CD4-positive, alpha-beta memory T cell (primary cell): ENCODE measurements at regions not wholly inside any gene's neighbourhood (a gene's known extent, or its start where the extent isn't known, plus 50 kb on each side); places are given as distances from the start of the nearest gene placed in this dataset.

Source experiments
- CTCF ChIA-PET: fragments of 350-600 bp; sonication (Branson Sonifier 250); formaldehyde crosslinking; loops from one replicate; lab custom pipeline; 2021; ENCODE audit warnings: inconsistent platforms; ENCODE audit not compliant: partially characterized antibody; lab: Charles Lee
- POLR2A ChIA-PET: fragments of 350-600 bp; sonication (Branson Sonifier 250); formaldehyde crosslinking; loops from one replicate; lab custom pipeline; 2021; ENCODE audit not compliant: partially characterized antibody; lab: Charles Lee
- DNase-seq, 5 donors: peaks; one replicate each; pipeline versions ENCODE4 v3.0.0 to v3.0.0-alpha.2; 2020 to 2022; ENCODE audit warnings: mixed read lengths in 1 of 5
- H3K27ac ChIP-seq: one replicate; pipeline ENCODE4 v1.7.0; 2013; ENCODE audit warnings: low read depth, low read length
- H3K27me3 ChIP-seq: 2 replicates; pipeline ENCODE4 v1.7.0; 2013; ENCODE audit warnings: mild to moderate bottlenecking, low read length, moderate library complexity; ENCODE audit not compliant: insufficient read depth
- H3K36me3 ChIP-seq: 2 replicates; pipeline ENCODE4 v1.7.0; 2013; ENCODE audit warnings: mild to moderate bottlenecking, low read length, moderate library complexity; ENCODE audit not compliant: insufficient read depth
- H3K4me1 ChIP-seq: 2 replicates; pipeline ENCODE4 v1.7.0; 2013; ENCODE audit warnings: mild to moderate bottlenecking, low read length, moderate library complexity; ENCODE audit not compliant: insufficient read depth
- H3K4me3 ChIP-seq, 2 donors: one replicate each; pipeline ENCODE4 v1.7.0; 2013; ENCODE audit warnings: low read length in 2 of 2, mild to moderate bottlenecking in 1 of 2
- H3K9me3 ChIP-seq, 2 donors: one replicate each; pipeline ENCODE4 v1.7.0; 2013; ENCODE audit warnings: low read length in 2 of 2, control low read depth in 1 of 2; ENCODE audit not compliant: control insufficient read depth in 1 of 2
- H3K27ac Mint-ChIP-seq, 7 donors: one replicate each; pipeline ENCODE4 v1.8.0; 2020 to 2021; ENCODE audit warnings: mixed read lengths in 7 of 7, mild to moderate bottlenecking in 6 of 7, inconsistent platforms in 3 of 7, moderate library complexity in 3 of 7
- H3K27me3 Mint-ChIP-seq, 2 donors: one replicate each; pipeline ENCODE4 v1.8.0; 2020 to 2021; ENCODE audit warnings: mixed read lengths in 2 of 2
- H3K36me3 Mint-ChIP-seq, 2 donors: one replicate each; pipeline ENCODE4 v1.8.0; 2020 to 2021; ENCODE audit warnings: mixed read lengths in 2 of 2, inconsistent platforms in 1 of 2, mild to moderate bottlenecking in 1 of 2
- H3K4me1 Mint-ChIP-seq, 4 donors: one replicate each; pipeline ENCODE4 v1.8.0; 2020 to 2021; ENCODE audit warnings: mixed read lengths in 4 of 4, mild to moderate bottlenecking in 1 of 4
- H3K4me3 Mint-ChIP-seq, 8 donors: one replicate each; pipeline ENCODE4 v1.8.0; 2020 to 2021; ENCODE audit warnings: mixed read lengths in 8 of 8, mild to moderate bottlenecking in 7 of 8, moderate library complexity in 6 of 8, inconsistent platforms in 3 of 8
- H3K9me3 Mint-ChIP-seq, 8 donors: one replicate each; pipeline ENCODE4 v1.8.0; 2020 to 2021; ENCODE audit warnings: mixed read lengths in 8 of 8, mild to moderate bottlenecking in 5 of 8, inconsistent platforms in 3 of 8, moderate library complexity in 1 of 8
- intact Hi-C: fragments of 100-400 bp; cut with micrococcal nuclease; formaldehyde crosslinking; loops from one replicate; pipeline ENCODE4 v1.15.1; 2023

- H3K27me3 Mint-ChIP-seq, result peaks cover 2% of the 10 kb centered on the region in 2 donors
- CTCF ChIA-PET, result interaction anchor here (2.2 kb wide), 1 partner anchor 44 kb away, joined by 8 read pairs; no protein-coding TSS in a partner anchor
These were observed 203.1 kb downstream of the RAB38 start for GRCh38 chr11:87972133-87972532.

GRCh38 chr11:87971354-87971753, 203.9 kb downstream of the RAB38 start:
- POLR2A ChIA-PET, result no interaction called here
- Histone ChIP-seq H3K4me1 (no peaks in the 10 kb centered on the region), H3K4me3 (no peak overlapping the region), H3K27ac (no peak overlapping the region), H3K9me3 (no peaks in the 10 kb centered on the region), H3K27me3 (no peaks in the 10 kb centered on the region), H3K36me3 (no peaks in the 10 kb centered on the region)
- no peak overlapping the region for H3K4me3 Mint-ChIP-seq
- no peaks in the 10 kb centered on the region for H3K36me3 Mint-ChIP-seq
- no peak overlapping the region for H3K27ac Mint-ChIP-seq
- H3K4me1 Mint-ChIP-seq, result no peaks in the 10 kb centered on the region
- no peak for DNase-seq
- intact Hi-C loops, result no loop called here
- H3K9me3 Mint-ChIP-seq, result peaks cover 0 to 1% (median 0%) of the 10 kb centered on the region in 8 donors
- CTCF ChIA-PET, result no interaction called here
- peaks cover 2 to 3% of the 10 kb centered on the region in 2 donors for H3K27me3 Mint-ChIP-seq

More at GRCh38 chr11:87972133-87972532, 203.1 kb downstream of the RAB38 start:
- no peak for DNase-seq
- H3K4me1 Mint-ChIP-seq, result no peaks in the 10 kb centered on the region
- no peaks in the 10 kb centered on the region for H3K36me3 Mint-ChIP-seq
- no peaks in the 10 kb centered on the region for H3K9me3 ChIP-seq
- no peaks in the 10 kb centered on the region for H3K36me3 ChIP-seq
- no peak overlapping the region for H3K4me3 ChIP-seq
- H3K27ac Mint-ChIP-seq, result no peak overlapping the region
- H3K9me3 Mint-ChIP-seq, result peaks cover 0 to 1% (median 0%) of the 10 kb centered on the region in 8 donors
- no peaks in the 10 kb centered on the region for H3K4me1 ChIP-seq
- no peak overlapping the region for H3K4me3 Mint-ChIP-seq
- intact Hi-C loops, result no loop called here
- no peak overlapping the region for H3K27ac ChIP-seq
- no peaks in the 10 kb centered on the region for H3K27me3 ChIP-seq
- POLR2A ChIA-PET, result no interaction called here

GRCh38 chr11:87970762-87971161, 204.5 kb downstream of the RAB38 start:
- Histone ChIP-seq H3K27ac (no peak overlapping the region), H3K4me1 (no peaks in the 10 kb centered on the region), H3K27me3 (no peaks in the 10 kb centered on the region), H3K4me3 (no peak overlapping the region), H3K9me3 (no peaks in the 10 kb centered on the region), H3K36me3 (no peaks in the 10 kb centered on the region)
- Mint-ChIP-seq H3K36me3 (no peaks in the 10 kb centered on the region), H3K4me1 (no peaks in the 10 kb centered on the region), H3K4me3 (no peak overlapping the region), H3K9me3 (peaks cover 0 to 1% (median 0%) of the 10 kb centered on the region in 8 donors), H3K27me3 (peaks cover 2 to 3% of the 10 kb centered on the region in 2 donors), H3K27ac (no peak overlapping the region)
- POLR2A ChIA-PET, result no interaction called here
- intact Hi-C loops, result no loop called here
- CTCF ChIA-PET, result no interaction called here
- no peak for DNase-seq

- H3K27ac ChIP-seq, result no peak overlapping the region
- intact Hi-C loops, result no loop called here
- no peaks in the 10 kb centered on the region for H3K4me1 ChIP-seq
- no peaks in the 10 kb centered on the region for H3K4me1 Mint-ChIP-seq
- peaks cover 0 to 2% (median 0%) of the 10 kb centered on the region in 8 donors for H3K9me3 Mint-ChIP-seq
- no peak overlapping the region for H3K4me3 ChIP-seq
- peaks cover 2 to 3% of the 10 kb centered on the region in 2 donors for H3K27me3 Mint-ChIP-seq
- CTCF ChIA-PET, result no interaction called here
- no peak overlapping the region for H3K27ac Mint-ChIP-seq
- no peaks in the 10 kb centered on the region for H3K27me3 ChIP-seq
- POLR2A ChIA-PET, result no interaction called here
- no peaks in the 10 kb centered on the region for H3K36me3 Mint-ChIP-seq
- H3K9me3 ChIP-seq, result no peaks in the 10 kb centered on the region
- DNase-seq, result no peak
- no peak overlapping the region for H3K4me3 Mint-ChIP-seq
- no peaks in the 10 kb centered on the region for H3K36me3 ChIP-seq
These were observed 207.8 kb downstream of the RAB38 start for GRCh38 chr11:87967459-87967858.

- POLR2A ChIA-PET, result no interaction called here
- H3K4me3 ChIP-seq, result no peak overlapping the region
- intact Hi-C loops, result no loop called here
- no peaks in the 10 kb centered on the region for H3K36me3 ChIP-seq
- Mint-ChIP-seq H3K4me1 (no peaks in the 10 kb centered on the region), H3K9me3 (peaks cover 0 to 2% (median 0%) of the 10 kb centered on the region in 8 donors), H3K4me3 (no peak overlapping the region), H3K27ac (no peak overlapping the region), H3K36me3 (no peaks in the 10 kb centered on the region), H3K27me3 (peaks cover 3 to 4% of the 10 kb centered on the region in 2 donors)
- no peaks in the 10 kb centered on the region for H3K27me3 ChIP-seq
- CTCF ChIA-PET, result no interaction called here
- no peak for DNase-seq
- no peaks in the 10 kb centered on the region for H3K9me3 ChIP-seq
- no peaks in the 10 kb centered on the region for H3K4me1 ChIP-seq
- H3K27ac ChIP-seq, result no peak overlapping the region
These were observed 208.5 kb downstream of the RAB38 start for GRCh38 chr11:87966694-87967093.

GRCh38 chr11:87966216-87966615, 209.0 kb downstream of the RAB38 start:
- Histone ChIP-seq H3K27me3 (no peaks in the 10 kb centered on the region), H3K4me3 (no peak overlapping the region), H3K36me3 (no peaks in the 10 kb centered on the region), H3K4me1 (no peaks in the 10 kb centered on the region), H3K27ac (no peak overlapping the region), H3K9me3 (no peaks in the 10 kb centered on the region)
- ChIA-PET CTCF (no interaction called here), POLR2A (no interaction called here)
- Mint-ChIP-seq H3K4me3 (no peak overlapping the region), H3K36me3 (no peaks in the 10 kb centered on the region), H3K9me3 (peaks cover 0 to 2% (median 0%) of the 10 kb centered on the region in 8 donors), H3K27me3 (peaks cover 3 to 4% of the 10 kb centered on the region in 2 donors), H3K4me1 (no peaks in the 10 kb centered on the region), H3K27ac (no peak overlapping the region)
- no peak for DNase-seq
- intact Hi-C loops, result no loop called here

- POLR2A ChIA-PET, result no interaction called here
- Histone ChIP-seq H3K4me3 (no peak overlapping the region), H3K9me3 (no peaks in the 10 kb centered on the region), H3K4me1 (no peaks in the 10 kb centered on the region), H3K27me3 (no peaks in the 10 kb centered on the region), H3K27ac (no peak overlapping the region), H3K36me3 (no peaks in the 10 kb centered on the region)
- H3K36me3 Mint-ChIP-seq, result no peaks in the 10 kb centered on the region
- CTCF ChIA-PET, result no interaction called here
- intact Hi-C loops, result no loop called here
- no peak overlapping the region for H3K4me3 Mint-ChIP-seq
- peaks cover 0 to 6% of the 10 kb centered on the region in 2 donors for H3K27me3 Mint-ChIP-seq
- DNase-seq, result no peak
- H3K27ac Mint-ChIP-seq, result no peak overlapping the region
- H3K4me1 Mint-ChIP-seq, result no peaks in the 10 kb centered on the region
- peaks cover 0 to 2% (median 0%) of the 10 kb centered on the region in 8 donors for H3K9me3 Mint-ChIP-seq
These were observed 213.6 kb downstream of the RAB38 start for GRCh38 chr11:87961606-87962005.

GRCh38 chr11:87957961-87958360, 217.3 kb downstream of the RAB38 start:
- Histone ChIP-seq H3K4me1 (no peaks in the 10 kb centered on the region), H3K9me3 (no peaks in the 10 kb centered on the region), H3K27me3 (no peaks in the 10 kb centered on the region), H3K27ac (no peak overlapping the region), H3K4me3 (no peak overlapping the region), H3K36me3 (no peaks in the 10 kb centered on the region)
- no peak overlapping the region for H3K27ac Mint-ChIP-seq
- intact Hi-C loops, result no loop called here
- H3K4me3 Mint-ChIP-seq, result no peak overlapping the region
- H3K36me3 Mint-ChIP-seq, result no peaks in the 10 kb centered on the region
- no peaks in the 10 kb centered on the region for H3K4me1 Mint-ChIP-seq
- no peaks in the 10 kb centered on the region for H3K9me3 Mint-ChIP-seq
- CTCF ChIA-PET, result no interaction called here
- POLR2A ChIA-PET, result no interaction called here
- no peak for DNase-seq
- H3K27me3 Mint-ChIP-seq, result peaks cover 4 to 6% of the 10 kb centered on the region in 2 donors
